HEK293 (cell line): ENCODE measurements at regions not wholly inside any gene's neighbourhood (a gene's known extent, or its start where the extent isn't known, plus 50 kb on each side); places are given as distances from the start of the nearest gene placed in this dataset.

Experiments
- CTCF ChIA-PET: fragments of 350-600 bp; formaldehyde crosslinking; extraction: SDS; loops from one replicate; lab custom pipeline; 2021; ENCODE audit warnings: antibody characterized with exemption; lab: Yijun Ruan, JAX
- POLR2A ChIA-PET: fragments of 300-600 bp; formaldehyde crosslinking; extraction: SDS; loops from one replicate; lab custom pipeline; 2020; ENCODE audit warnings: antibody characterized with exemption, inconsistent platforms; lab: Yijun Ruan, JAX
- H3K27ac ChIP-seq: fragments of 200-500 bp; sonication (Bioruptor generic); 2 replicates; pipeline ENCODE4 v1.5.1; 2014; ENCODE audit warnings: low read depth, low read length, control low read depth, inconsistent platforms; ENCODE audit errors: extremely low read depth
- H3K36me3 ChIP-seq, 2 experiments: fragments of 200-500 bp in 1 of 2; sonication (Bioruptor generic) in 1 of 2; 1 replicate in 1 of 2; 2 replicates in 1 of 2; pipeline ENCODE4 v1.5.1; 2014 to 2017; ENCODE audit warnings: inconsistent platforms in 2 of 2, low read length in 2 of 2; ENCODE audit not compliant: control insufficient read depth in 2 of 2, insufficient read depth in 1 of 2
- H3K4me1 ChIP-seq: fragments of 200-500 bp; sonication (Bioruptor generic); 2 replicates; pipeline ENCODE4 v1.5.1; 2014; ENCODE audit warnings: mild to moderate bottlenecking, low read length, inconsistent platforms; ENCODE audit not compliant: control insufficient read depth, insufficient read depth
- H3K4me3 ChIP-seq: 2 replicates; pipeline ENCODE4 v1.5.1; 2011; ENCODE audit warnings: low read depth, mild to moderate bottlenecking, control low read depth, low read length, moderate library complexity
- H3K9me3 ChIP-seq: fragments of 200-500 bp; sonication (Bioruptor generic); 2 replicates; pipeline ENCODE4 v1.5.1; 2014; ENCODE audit warnings: low read depth, low read length, inconsistent platforms; ENCODE audit not compliant: control insufficient read depth, insufficient read depth
- GLI2 ChIP-seq: fragments of 450-650 bp; formaldehyde crosslinking; IDR thresholded peaks from 2 replicates; pipeline ENCODE4; 2017; ENCODE audit warnings: missing biosample characterization, missing genetic modification characterization, low read depth, borderline replicate concordance
- TSHZ1 ChIP-seq: fragments of 450-650 bp; formaldehyde crosslinking; IDR thresholded peaks from 2 replicates; pipeline ENCODE4 v1.5.1; 2016; ENCODE audit warnings: missing biosample characterization, missing genetic modification characterization, borderline replicate concordance
- ZFP69B ChIP-seq: fragments of 450-650 bp; formaldehyde crosslinking; IDR thresholded peaks from 2 replicates; pipeline ENCODE4 v1.5.1; 2016; ENCODE audit warnings: missing biosample characterization, missing genetic modification characterization
- ZNF148 ChIP-seq: fragments of 450-650 bp; formaldehyde crosslinking; IDR thresholded peaks from 2 replicates; pipeline ENCODE4 v1.5.0; 2017; ENCODE audit warnings: missing biosample characterization, missing genetic modification characterization, borderline replicate concordance
- ZNF16 ChIP-seq: fragments of 450-650 bp; formaldehyde crosslinking; IDR thresholded peaks from 2 replicates; pipeline ENCODE4 v1.5.1; 2016; ENCODE audit warnings: low read depth, missing biosample characterization, missing genetic modification characterization
- ZNF214 ChIP-seq: fragments of 450-650 bp; formaldehyde crosslinking; IDR thresholded peaks from 2 replicates; pipeline ENCODE4 v1.5.1; 2017; ENCODE audit warnings: missing biosample characterization, mild to moderate bottlenecking, missing genetic modification characterization, borderline replicate concordance
- ZNF248 ChIP-seq: fragments of 450-650 bp; formaldehyde crosslinking; IDR thresholded peaks from 2 replicates; pipeline ENCODE4 v1.5.1; 2017; ENCODE audit warnings: missing biosample characterization, missing genetic modification characterization
- ZNF324 ChIP-seq: fragments of 450-650 bp; formaldehyde crosslinking; IDR thresholded peaks from 2 replicates; pipeline ENCODE4 v1.5.1; 2016; ENCODE audit warnings: missing biosample characterization, missing genetic modification characterization
- ZNF404 ChIP-seq: fragments of 450-650 bp; formaldehyde crosslinking; IDR thresholded peaks from 2 replicates; pipeline ENCODE4 v1.5.1; 2017; ENCODE audit warnings: missing biosample characterization, missing genetic modification characterization
- ZNF544 ChIP-seq: fragments of 450-650 bp; formaldehyde crosslinking; IDR thresholded peaks from 2 replicates; pipeline ENCODE4 v1.5.0; 2017; ENCODE audit warnings: missing biosample characterization, missing genetic modification characterization
- ZNF571 ChIP-seq: fragments of 450-650 bp; formaldehyde crosslinking; IDR thresholded peaks from 2 replicates; pipeline ENCODE4 v1.5.0; 2017; ENCODE audit warnings: missing biosample characterization, missing genetic modification characterization
- ZNF621 ChIP-seq: fragments of 450-650 bp; formaldehyde crosslinking; IDR thresholded peaks from 2 replicates; pipeline ENCODE4 v1.5.1; 2017; ENCODE audit warnings: missing biosample characterization, missing genetic modification characterization
- ZNF768 ChIP-seq: fragments of 450-650 bp; formaldehyde crosslinking; IDR thresholded peaks from 2 replicates; pipeline ENCODE4 v1.5.1; 2018; ENCODE audit warnings: missing biosample characterization, mild to moderate bottlenecking, missing genetic modification characterization
- TF ChIP-seq, protein P1 (sequence below): fragments of 450-650 bp; formaldehyde crosslinking; IDR thresholded peaks from 2 replicates; pipeline ENCODE4 v1.5.1; 2016; ENCODE audit warnings: missing biosample characterization, missing genetic modification characterization
- TF ChIP-seq, protein P2 (sequence below): fragments of 450-650 bp; formaldehyde crosslinking; IDR thresholded peaks from 2 replicates; pipeline ENCODE4 v1.5.1; 2017; ENCODE audit warnings: missing biosample characterization, missing genetic modification characterization
- TF ChIP-seq, protein P3 (sequence below): fragments of 450-650 bp; IDR thresholded peaks from 2 replicates; pipeline ENCODE4 v1.5.1; 2018; ENCODE audit warnings: missing biosample characterization, missing genetic modification characterization
- TF ChIP-seq, protein P4 (sequence below): fragments of 450-650 bp; formaldehyde crosslinking; IDR thresholded peaks from 2 replicates; pipeline ENCODE4 v1.5.1; 2016; ENCODE audit warnings: missing biosample characterization, missing genetic modification characterization, low read depth

DNA sequence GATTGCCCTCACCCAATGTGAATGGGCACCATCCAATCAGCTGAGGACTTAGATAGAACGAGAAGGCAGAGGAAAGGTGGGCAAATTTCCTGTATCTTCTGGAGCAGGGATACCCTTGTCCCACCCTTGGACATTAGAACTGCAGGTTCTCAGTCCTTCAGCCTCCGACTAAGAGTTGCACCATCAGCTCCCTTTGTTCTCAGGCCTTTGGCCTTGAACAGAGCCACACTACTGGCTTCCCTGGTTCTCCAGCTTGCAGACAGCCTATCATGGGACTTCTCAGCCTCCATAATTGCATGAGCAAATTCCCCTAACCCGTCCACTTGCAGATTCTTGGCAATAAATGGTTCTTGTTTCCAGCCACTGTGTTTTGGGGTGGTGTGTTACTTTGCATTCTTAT lies 102.4 kb downstream of the LSM3 start (continued):
- TF ChIP-seq, protein P1, sequence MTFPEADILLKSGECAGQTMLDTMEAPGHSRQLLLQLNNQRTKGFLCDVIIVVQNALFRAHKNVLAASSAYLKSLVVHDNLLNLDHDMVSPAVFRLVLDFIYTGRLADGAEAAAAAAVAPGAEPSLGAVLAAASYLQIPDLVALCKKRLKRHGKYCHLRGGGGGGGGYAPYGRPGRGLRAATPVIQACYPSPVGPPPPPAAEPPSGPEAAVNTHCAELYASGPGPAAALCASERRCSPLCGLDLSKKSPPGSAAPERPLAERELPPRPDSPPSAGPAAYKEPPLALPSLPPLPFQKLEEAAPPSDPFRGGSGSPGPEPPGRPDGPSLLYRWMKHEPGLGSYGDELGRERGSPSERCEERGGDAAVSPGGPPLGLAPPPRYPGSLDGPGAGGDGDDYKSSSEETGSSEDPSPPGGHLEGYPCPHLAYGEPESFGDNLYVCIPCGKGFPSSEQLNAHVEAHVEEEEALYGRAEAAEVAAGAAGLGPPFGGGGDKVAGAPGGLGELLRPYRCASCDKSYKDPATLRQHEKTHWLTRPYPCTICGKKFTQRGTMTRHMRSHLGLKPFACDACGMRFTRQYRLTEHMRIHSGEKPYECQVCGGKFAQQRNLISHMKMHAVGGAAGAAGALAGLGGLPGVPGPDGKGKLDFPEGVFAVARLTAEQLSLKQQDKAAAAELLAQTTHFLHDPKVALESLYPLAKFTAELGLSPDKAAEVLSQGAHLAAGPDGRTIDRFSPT (tag by site-specific recombination), result no peak
- TF ChIP-seq ZNF768 (tag by site-specific recombination), result no peak
- TF ChIP-seq ZNF571 (tag by site-specific recombination), result no peak
- no peak for TF ChIP-seq ZNF16 (tag by site-specific recombination)

DNA sequence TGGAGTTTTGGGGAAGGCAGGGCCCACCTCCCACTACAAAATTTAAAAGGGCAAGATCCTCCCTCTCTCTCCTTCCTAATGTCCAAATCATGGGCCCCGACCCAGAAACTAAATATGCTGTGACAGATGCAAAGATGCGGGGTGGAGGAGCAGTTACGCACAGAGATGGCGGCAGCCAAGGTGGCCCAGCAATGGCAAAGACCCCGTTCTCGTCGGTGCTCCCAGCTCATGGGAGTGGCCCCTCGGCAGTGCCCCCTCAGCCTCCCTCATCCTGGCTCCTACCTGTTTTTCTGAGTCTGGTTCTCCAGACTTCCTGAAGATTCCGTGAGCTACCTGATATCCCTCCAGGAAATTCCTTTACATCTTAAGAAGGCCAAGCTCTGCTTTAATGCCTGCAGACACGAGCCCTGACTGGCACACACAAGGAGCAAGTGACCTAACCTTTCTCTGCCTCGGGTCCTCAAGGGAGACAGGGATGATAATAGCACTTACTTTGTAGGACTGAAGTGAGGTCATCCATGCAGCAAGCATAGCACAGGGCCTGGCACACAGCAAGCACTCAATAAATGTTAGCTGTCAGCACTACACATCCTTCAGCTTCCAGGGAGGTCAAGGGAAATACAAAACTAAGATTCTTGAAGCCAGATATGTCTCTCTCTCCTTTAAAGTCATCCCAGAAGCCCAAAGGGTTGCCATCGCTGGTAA lies 103.5 kb downstream of the LSM3 start:
- Histone ChIP-seq H3K27ac (no peak overlapping the region), H3K36me3 (no peaks in the 10 kb centered on the region), H3K9me3 (no peaks in the 10 kb centered on the region), H3K4me3 (no peak overlapping the region), H3K4me1 (no peaks in the 10 kb centered on the region)
- no peak for TF ChIP-seq ZNF148
- TF ChIP-seq, protein P2, sequence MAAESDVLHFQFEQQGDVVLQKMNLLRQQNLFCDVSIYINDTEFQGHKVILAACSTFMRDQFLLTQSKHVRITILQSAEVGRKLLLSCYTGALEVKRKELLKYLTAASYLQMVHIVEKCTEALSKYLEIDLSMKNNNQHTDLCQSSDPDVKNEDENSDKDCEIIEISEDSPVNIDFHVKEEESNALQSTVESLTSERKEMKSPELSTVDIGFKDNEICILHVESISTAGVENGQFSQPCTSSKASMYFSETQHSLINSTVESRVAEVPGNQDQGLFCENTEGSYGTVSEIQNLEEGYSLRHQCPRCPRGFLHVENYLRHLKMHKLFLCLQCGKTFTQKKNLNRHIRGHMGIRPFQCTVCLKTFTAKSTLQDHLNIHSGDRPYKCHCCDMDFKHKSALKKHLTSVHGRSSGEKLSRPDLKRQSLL (tag by site-specific recombination), result no peak
- TF ChIP-seq ZNF544 (tag by site-specific recombination), result no peak
- no peak for TF ChIP-seq ZNF248
- peak; percentile 41; the same call in 1 of the 2 replicates for TF ChIP-seq ZFP69B (tag by site-specific recombination)
- CTCF ChIA-PET, result interaction anchor here (0.6 to 1.2 kb wide), 2 partner anchors 20 to 100 kb away, joined by 3 to 4 read pairs; no protein-coding TSS in a partner anchor
- POLR2A ChIA-PET, result interaction anchor here (0.6 kb wide), 1 partner anchor 50 kb away, joined by 3 read pairs; no protein-coding TSS in a partner anchor

DNA sequence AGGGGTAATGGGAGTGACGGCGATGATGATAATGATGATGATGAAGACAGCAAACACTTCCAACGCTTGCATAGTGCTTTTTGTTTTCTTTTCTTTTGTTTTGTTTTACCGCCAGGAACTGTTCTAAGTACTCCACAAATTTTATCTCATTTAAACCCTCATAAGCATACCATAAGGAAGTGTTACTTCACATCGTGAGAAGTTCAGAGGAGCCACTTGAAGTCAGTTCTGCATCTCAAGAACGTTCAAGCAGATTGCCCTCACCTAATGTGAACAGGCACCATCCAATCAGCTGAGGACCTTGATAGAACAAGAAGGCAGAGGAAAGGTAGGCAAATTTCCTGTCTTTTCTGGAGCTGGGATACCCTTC lies 104.1 kb downstream of the LSM3 start:
- Histone ChIP-seq H3K36me3 (no peaks in the 10 kb centered on the region), H3K4me1 (no peaks in the 10 kb centered on the region), H3K4me3 (no peak overlapping the region), H3K9me3 (no peaks in the 10 kb centered on the region), H3K27ac (no peak overlapping the region)
- ChIA-PET CTCF (interaction anchor here (1.2 kb wide), 1 partner anchor 21 kb away, joined by 4 read pairs; no protein-coding TSS in a partner anchor), POLR2A (no interaction called here)
- no peak for TF ChIP-seq ZNF324 (tag by site-specific recombination)
- TF ChIP-seq ZNF404, result no peak
- no peak for TF ChIP-seq TSHZ1 (tag by site-specific recombination)
- TF ChIP-seq, protein P3, sequence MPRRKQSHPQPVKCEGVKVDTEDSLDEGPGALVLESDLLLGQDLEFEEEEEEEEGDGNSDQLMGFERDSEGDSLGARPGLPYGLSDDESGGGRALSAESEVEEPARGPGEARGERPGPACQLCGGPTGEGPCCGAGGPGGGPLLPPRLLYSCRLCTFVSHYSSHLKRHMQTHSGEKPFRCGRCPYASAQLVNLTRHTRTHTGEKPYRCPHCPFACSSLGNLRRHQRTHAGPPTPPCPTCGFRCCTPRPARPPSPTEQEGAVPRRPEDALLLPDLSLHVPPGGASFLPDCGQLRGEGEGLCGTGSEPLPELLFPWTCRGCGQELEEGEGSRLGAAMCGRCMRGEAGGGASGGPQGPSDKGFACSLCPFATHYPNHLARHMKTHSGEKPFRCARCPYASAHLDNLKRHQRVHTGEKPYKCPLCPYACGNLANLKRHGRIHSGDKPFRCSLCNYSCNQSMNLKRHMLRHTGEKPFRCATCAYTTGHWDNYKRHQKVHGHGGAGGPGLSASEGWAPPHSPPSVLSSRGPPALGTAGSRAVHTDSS, result 0 out of 2 replicates have a peak, but pooled peaks have one; percentile 16
- TF ChIP-seq, protein P4, sequence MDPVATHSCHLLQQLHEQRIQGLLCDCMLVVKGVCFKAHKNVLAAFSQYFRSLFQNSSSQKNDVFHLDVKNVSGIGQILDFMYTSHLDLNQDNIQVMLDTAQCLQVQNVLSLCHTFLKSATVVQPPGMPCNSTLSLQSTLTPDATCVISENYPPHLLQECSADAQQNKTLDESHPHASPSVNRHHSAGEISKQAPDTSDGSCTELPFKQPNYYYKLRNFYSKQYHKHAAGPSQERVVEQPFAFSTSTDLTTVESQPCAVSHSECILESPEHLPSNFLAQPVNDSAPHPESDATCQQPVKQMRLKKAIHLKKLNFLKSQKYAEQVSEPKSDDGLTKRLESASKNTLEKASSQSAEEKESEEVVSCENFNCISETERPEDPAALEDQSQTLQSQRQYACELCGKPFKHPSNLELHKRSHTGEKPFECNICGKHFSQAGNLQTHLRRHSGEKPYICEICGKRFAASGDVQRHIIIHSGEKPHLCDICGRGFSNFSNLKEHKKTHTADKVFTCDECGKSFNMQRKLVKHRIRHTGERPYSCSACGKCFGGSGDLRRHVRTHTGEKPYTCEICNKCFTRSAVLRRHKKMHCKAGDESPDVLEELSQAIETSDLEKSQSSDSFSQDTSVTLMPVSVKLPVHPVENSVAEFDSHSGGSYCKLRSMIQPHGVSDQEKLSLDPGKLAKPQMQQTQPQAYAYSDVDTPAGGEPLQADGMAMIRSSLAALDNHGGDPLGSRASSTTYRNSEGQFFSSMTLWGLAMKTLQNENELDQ, result no peak
- TF ChIP-seq ZNF621 (tag by site-specific recombination), result no peak
- no peak for TF ChIP-seq ZNF214 (tag by site-specific recombination)
- no peak for TF ChIP-seq GLI2 (tag by site-specific recombination)
